GM04504 (cell line): ENCODE measurements at regions not wholly inside any gene's neighbourhood (a gene's known extent, or its start where the extent isn't known, plus 50 kb on each side); places are given as distances from the start of the nearest gene placed in this dataset.

ENCODE experiments used
- DNase-seq: peaks from one replicate; pipeline ENCODE4 v3.0.0-alpha.2; 2012; ENCODE audit warnings: low read depth

DNA sequence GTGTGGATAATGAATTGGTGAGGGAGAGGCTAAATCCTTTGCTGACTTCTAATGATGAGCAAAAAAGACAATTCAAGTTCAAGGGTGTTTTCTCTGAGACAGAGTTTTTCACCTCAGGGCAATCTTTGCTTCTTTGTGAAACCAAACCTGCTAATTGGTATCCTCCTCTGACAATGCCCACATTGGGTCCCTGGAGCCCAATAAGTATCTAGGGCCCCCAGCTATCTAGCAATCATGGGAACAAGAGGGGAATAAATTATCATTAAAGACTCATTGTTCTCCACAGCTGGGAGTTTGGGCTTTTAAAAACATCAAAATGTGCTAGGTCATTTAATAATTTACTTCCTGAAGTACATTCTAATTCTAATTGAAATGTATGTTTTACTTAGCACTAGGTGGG is 227.3 kb downstream of the TMEM167A start:
- no peak for DNase-seq

DNA sequence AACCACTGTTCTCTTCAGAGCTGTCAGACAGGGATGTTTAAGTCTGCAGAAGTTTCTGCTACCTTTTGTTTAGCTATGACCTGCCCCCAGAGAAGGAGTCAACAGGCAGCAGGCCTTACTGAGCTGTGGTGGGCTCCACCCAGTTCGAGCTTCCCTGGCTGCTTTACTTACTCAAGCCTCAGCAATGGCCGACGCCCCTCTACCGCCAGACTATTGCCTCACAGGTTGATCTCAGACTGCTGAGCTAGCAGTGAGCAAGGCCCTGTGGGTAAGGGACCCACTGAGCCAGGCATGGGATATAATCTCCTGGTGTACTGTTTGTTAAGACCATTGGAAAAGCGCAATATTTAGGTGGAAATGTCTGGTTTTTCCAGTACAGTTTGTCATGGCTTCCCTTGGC is 229.6 kb downstream of the TMEM167A start:
- no peak for DNase-seq

DNA sequence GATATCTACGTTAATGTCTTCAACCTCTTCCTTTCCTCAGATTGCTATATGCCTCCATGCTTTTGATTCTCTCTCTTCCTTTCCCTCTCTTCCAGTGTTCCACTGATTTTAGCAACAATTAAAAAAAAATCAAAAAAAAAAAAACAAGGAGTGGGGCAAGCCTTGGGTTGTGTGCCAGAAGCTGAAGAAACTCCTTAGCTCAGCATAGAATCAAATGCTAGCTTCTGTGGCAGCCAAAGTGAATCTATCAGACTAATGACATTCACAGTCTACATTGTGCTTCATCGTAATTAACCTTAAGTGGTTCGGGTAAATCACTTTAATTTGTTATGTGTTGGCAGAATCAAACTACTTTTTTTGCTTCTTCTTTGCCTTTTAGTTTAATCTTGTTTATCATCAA is 237.3 kb downstream of the TMEM167A start:
- no peak for DNase-seq

DNA sequence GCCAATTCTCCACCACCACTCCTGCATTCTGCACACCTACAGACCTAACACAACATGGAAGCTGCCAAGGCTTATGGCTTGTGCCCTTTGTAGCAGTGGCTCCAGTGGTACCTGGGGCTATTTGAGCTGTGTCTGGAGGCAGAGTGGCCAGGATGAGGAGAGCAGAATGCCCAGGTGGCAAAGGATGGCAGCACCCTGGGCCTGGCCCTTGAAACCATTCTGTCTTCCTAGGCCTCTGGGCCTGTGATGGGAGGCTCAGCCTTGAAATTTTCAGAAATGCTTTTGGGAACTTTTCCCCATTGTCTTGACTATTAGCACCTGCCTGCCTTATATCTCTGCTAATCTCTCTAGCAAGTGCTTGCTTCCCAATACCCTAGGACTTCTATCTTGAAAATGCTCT is 241.7 kb downstream of the TMEM167A start:
- DNase-seq = no peak

DNA sequence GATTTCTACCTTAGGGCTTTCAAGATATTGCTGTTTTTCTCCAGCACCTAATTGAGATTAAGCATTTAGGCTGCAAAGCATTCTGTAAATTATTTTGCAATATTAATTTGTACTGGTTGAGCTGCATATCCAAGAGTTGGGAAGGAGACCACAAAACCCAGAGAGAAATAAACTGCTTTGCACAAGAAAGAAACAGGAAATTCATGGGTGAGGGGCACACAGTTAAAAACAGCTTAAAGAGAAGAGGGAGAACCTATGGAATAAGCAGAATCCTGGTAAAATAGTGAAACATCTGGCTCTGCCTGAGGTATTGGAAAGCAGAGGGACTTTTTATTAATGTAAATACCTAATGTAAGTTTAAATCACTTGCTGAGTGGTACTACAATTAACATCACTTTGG is 243.0 kb downstream of the TMEM167A start:
- no peak for DNase-seq

DNA sequence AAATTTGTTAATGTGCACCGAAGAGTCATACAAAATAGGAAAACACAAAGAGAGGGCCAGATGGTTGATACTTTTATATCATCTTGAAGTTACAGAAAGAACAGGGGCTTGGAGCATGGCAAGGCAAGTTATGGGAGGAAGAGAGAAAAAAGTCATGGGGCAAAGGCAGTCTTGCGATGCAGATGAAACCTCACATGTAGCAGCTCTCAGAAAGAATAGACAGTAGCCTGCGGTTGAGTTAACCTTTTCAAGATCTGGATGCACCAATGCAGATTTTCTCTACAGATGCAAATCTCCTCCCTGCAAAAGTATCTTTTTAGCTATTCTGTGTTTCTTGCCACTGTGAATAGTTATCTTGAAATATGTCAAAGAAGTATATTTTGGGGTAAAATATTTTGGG is 243.9 kb downstream of the TMEM167A start:
- DNase-seq = no peak

DNA sequence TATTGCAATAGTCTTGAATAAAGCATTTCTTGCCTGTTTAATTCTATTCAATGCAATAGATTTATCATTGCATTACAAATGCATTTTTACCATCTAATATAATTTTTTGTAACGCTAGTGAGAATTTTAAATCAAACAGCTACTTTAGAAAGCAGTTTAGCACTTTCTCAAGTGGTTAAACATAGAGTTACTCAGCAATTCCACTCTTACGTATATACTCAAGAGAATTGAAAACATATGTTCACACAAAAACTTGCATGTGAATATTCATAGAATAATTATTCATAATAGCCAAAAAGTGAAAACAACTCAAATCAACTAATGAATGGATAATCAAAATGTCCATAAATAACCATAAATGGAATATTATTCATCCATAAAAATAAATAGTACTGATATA is 244.7 kb downstream of the TMEM167A start:
- DNase-seq = no peak

DNA sequence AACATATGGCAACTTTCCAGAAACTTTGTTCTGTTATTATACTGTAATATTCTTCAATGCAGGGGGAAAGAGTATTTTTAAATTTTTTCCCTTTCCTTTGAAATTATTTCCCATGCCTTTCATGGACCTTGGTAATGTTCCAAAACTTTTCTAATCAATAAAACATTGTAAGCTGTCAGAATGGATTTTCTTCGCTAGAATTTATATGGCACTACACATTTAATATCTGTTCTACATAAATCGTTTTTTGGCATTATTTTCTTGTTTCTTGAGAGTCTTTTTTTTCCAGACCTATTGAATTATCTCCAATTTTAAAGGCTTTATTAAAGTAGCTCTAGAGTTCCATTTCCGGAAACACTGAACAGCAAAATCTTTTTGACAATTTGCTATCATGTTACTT is 249.0 kb downstream of the TMEM167A start:
- no peak for DNase-seq

DNA sequence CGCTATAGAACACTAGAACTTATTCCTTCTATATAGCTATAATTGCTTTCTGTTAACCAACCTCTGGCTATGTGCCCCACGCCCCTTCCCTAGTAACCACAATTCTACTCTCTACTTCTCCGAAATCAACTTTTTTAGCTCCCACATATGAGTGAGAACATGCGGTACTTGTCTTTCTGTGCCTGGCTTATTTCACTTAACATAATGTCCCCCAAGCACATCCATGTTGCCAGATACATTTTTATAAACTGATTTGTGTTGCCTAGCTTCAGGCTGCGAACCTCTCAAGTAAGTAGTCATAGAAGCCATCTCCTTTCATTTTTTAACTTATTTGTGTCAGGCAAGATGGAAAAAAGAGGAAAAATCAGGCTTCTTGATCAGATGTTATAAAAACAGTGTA is 249.5 kb downstream of the TMEM167A start:
- DNase-seq = no peak

DNA sequence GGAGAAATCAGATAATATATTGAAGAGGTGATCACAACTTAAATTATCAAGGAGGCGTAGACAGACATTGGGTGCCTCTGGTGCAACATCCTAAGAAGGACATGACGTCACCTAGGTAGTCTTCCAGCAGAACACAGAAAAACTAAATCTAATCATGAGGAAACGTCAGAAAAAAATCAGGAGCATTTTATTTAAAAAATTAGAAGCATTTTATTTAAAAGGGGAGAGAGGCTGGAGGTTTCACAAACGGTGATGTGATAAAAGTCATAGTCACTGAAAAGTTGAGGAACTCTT is 254.6 kb downstream of the TMEM167A start:
- no peak for DNase-seq

DNA sequence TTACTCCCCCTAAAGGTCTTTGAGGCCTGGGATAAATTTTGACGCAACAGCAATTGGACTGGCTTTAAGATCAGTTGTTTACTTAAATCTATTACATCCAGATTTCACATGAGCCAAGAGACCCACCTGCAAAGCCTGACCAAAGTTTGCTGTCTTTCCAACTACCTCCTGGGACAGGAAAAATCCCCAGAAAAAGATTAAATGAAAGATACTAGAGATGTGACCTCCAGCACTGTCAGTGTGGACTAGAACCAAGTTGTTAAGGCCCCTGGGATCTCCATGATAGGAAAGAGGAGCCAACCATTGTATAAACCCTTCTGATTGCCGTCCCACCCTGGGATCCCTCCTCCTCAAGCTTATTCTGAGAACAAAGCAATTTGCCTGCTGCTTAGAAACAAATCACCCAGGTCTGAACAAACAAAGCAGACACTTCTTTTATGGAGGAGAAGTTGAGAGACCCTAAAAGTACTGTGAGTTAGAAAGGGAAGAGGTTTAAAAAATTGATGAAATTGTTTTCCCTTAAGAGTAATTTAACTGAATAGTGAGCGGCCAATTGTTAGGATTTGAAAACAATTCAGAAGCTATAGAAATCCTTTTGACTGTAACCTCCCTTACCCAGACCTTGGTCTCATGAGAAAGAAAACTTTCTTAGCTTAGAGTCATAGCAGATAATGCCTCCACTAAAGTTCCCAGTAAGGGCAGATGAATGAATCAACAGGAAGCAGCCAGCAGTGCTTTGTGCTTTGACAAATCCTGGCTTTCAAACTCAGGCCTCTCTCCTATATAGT is 255.2 kb downstream of the TMEM167A start:
- no peak for DNase-seq

DNA sequence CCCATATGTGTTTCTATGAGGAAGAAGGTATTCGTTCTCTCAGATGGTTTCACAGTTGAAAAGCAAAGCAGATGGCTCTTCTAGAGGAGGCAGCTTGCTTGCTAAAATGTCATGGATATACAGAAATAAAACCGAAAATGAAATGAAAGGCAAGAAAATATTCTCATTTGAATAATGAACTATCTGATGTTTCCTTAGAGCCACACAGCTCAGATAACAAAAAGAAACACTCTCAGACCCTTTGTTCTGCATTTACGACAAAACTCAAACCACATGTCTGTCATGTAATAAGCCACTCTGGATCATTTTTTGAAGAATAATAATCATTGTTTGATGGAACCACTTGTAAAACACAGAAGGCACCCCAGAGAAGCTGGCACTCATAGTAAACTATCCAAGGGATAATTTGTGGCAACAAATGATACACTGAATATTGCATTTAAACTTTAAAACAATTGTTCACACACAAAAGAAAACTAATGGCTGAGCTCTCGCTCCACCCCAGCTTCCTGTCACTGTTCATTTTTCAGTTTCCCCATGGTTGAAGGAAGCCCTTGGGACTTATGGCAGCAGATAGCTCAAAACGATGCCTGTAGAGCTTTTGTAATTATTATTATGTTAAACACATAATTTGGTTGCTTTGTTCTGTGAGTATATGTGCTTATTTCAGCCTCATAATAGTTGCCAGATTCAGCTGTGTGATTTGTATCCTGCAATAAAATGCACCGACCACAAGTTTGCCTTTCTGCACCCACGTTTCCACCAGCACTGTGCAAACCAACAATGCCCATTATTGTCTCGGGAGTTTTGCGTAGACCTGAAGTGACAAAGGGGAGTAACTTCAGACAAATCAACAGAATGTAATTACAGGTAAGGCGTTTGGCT is 256.0 kb downstream of the TMEM167A start:
- no peak for DNase-seq

DNA sequence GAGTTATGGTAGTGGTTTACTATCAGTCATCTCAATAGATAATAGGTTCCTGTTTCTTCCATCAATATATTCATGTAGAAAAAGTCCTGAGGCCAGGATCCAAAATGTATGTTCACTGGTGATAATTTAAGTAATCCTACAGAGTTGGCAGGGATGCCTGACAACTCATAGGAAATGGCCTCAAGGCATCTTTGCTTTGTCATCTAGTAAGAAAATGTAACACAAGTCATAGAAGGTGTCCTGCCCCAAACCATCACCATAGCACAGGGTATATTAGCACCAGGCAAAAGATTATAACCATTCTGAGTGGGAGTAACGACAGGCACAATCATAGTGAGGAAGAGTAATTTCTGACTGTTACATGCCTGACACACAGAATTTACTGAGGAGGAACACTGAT is 257.0 kb downstream of the TMEM167A start:
- DNase-seq = no peak

DNA sequence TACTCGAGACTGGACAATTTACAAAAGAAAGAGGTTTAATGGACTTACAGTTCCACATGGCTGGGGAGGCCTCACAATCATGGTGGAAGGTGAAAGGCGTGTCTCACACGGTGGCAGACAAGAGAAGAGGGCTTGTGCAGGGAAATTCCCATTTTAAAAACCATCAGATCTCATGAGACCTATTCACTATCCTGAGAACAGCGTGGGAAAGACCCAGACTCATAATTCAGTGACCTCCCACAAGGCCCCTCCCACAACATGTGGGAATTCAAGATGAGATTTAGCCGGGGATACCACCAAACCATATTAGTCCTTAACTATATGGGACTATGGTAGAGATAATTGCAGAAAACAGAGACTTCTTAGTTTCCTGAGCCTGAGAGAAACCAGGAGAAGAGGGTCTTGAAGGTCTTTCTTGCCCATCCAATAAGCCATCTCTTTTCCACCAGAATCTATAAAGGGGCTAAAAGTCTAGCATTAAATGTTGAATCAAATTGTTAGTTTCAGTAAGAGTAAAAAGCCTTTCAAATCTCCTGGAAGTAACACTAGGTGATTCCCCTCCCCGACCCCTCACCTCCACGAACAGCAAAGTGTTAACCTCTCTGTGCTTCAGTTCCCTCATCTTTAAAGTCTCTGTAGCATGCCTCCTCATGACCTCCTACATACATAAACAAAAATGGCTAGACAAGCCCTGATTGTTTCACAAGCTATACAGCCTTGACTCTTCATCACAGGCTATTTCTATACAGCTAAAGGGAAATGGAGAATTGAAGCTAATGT is 259.1 kb downstream of the TMEM167A start:
- no peak for DNase-seq

DNA sequence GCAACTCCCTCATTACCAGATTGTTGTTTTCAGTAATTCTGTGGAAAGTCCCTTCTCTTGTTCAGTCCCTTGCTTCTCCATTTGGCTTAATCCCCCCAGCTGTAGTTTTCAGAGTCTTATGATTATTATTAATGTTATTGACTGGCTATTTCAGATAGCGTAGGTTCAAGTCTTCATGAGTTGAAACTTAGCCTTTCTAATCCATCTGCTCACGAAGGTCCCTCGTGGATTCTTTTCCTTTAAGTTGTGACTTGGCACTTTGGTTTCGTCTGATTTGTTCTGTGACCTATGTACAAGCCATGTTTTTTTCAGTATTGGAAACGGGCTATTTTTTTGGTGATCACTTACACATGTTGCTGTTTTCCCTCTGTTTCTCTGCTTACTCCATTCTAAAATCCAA is 260.3 kb downstream of the TMEM167A start:
- no peak for DNase-seq

DNA sequence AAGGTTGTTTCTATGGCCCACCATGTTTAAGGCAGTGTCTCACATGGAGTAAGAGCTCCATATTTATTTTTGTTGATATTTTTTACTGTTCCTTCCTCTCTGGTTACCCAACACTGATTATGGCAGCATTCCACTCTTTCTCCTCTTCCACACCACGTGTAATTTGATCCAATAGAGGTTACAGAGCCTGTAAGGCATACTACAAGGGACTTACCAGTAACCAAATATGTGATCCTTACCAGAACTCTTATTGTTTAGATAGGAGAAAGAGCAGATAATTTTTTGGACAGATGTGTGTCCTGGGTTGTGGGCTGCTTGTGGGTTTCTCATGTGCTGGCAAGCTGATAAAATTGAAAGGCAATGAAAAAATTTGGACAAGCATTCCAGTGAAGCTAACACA is 261.3 kb downstream of the TMEM167A start:
- DNase-seq = no peak

DNA sequence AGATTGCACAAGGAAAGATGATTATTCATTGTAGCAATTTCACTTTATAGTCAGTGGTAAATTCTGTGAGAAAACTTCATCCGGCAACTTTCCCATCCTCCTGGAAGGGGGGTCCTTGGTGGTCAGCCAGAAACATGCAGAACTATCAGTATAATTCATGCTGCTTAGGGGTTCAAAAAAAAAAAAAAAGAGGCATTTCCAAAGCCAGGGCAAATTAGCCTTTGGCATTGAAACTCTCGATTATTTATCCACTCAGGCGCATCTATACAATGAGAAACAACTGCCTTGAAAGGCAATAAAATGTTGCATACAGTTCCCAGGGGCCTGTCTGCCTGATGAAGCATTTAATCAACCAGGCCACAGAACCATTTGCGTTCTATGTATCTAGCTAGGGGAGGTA is 263.3 kb downstream of the TMEM167A start:
- no peak for DNase-seq

DNA sequence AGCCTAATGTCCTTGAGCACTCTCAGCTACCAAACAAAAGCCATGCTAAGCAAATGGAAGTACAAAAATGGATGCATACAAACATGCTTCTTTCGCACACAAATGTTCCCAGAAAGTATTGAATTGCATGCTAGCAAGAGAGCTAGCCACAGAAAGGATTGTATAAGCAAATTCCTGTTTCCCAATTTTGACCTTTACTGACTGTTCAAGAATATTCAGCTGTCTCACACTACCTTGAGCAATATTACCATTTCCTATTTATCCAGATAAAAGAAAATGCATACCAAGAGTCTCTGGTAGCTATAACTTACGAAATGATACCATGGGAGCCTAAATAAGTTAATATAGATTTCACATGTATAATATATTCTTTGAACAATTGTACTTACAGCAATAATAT is 264.6 kb downstream of the TMEM167A start:
- DNase-seq = no peak

DNA sequence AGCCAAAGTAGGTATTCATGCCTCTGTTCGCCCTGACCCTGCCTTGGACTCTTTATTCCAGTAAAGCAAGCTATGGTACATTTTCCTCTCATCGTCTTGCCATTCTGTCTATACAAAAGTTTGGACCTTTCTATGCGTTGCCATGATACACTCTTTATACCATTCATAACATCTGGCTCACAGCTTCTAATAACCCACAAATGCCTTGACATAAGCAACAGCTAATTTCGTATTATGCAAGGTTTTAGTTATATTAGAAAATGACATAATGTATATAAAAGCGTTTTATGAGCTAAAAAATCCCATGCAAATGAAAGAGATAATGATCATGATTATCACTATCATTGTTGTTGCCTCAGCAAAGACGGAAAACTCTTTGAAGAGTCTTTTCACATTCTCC is 265.7 kb downstream of the TMEM167A start:
- no peak for DNase-seq

DNA sequence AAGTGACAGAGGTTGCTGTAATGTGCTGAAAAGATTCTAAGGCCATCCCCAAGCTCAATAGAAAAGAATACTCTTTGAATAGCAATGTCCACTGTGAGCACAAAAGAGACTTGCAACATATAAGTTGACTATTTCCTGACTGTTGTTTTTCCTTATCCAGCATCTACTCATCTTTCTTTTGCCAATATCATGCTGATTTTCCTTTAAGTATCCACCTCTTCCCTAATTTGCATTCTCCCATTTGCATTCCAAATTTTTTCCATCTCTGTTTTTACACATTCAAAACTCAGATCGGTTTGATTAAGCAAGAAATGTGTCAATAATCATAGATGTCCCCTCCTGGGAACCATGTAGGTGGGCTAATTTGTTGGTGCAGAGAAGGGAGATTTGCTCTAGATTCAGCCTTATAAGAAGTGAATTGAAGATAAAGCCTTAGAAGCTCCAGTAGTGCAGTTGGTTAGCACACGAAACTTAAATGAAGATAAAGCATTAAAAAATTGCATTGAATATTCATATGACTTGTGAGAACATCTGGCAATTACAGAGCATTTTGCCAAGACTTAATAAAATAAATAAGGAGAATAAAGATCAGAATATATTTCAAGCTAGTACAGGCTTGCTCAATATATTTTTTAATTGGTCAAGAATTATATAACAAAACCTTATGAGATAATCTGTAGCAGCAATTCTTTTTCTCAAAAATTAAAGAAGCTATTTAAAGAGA is 267.6 kb downstream of the TMEM167A start:
- DNase-seq = no peak

DNA sequence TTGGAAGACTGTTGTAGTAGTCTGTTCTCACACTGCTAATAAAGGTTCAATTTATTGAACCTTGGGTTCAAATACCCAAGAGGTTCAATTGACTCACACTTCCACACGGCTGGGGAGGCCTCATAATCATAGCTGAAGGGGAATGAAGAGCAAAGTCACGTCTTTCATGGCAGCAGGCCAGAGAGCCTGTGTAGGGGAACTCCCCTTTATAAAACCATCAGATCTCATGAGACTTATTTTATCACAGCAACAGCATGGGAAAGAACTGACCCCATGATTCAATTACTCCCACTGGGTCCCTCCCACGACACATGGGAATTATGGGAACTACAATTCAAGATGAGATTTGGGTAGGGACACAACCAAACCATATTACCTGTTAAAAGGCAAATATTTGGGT is 268.2 kb downstream of the TMEM167A start:
- no peak for DNase-seq

DNA sequence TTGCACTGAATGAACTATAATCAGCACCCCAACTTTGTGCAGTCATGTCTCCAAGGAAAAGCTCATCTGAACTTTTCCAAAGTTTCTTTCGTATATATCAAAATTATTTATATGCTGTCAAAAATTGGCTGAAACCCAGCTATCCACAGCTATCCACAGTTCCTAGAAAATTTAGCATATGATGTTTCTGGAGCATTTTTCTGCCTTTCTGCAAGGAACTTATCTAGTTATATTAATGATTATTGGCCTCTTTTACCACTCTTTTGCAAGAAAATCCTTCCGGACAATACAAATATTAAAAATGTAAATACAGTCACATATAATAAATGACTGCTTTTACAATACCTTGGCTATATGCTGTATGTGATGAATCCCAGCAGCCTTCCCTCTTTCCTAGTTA is 270.2 kb downstream of the TMEM167A start:
- DNase-seq = no peak
